Epithelial cell of esophagus (primary cell): ENCODE measurements at regions not wholly inside any gene's neighbourhood (a gene's known extent, or its start where the extent isn't known, plus 50 kb on each side); places are given as distances from the start of the nearest gene placed in this dataset.
"Not testable (repeated sequence)": the region's sequence is repeated elsewhere in the genome, so short reads cannot be mapped to it uniquely, and the experiment has no call there.

ENCODE experiments used
- DNase-seq: peaks from one replicate; pipeline ENCODE4 v3.0.0; 2010; ENCODE audit warnings: low read depth
- H3K4me3 ChIP-seq: 2 replicates; pipeline ENCODE4 v1.5.1; 2011; ENCODE audit warnings: mild to moderate bottlenecking, low read length, control low read depth
- CTCF ChIP-seq: IDR thresholded peaks from 2 replicates; pipeline ENCODE4 v1.5.1; 2011; ENCODE audit warnings: low read depth, mild to moderate bottlenecking, low read length, control low read depth, inconsistent platforms; ENCODE audit not compliant: insufficient read depth; ENCODE audit errors: missing control alignments

GRCh38 chr5:169393907-169394306 is 93.0 kb upstream of the SLIT3 start:
- H3K4me3 ChIP-seq = no peak overlapping the region
- no peak for TF ChIP-seq CTCF
- DNase-seq = no peak

- no peak for TF ChIP-seq CTCF
- DNase-seq = no peak
- no peak overlapping the region for H3K4me3 ChIP-seq
These were observed 89.3 kb upstream of the SLIT3 start for GRCh38 chr5:169390265-169390664.

- TF ChIP-seq CTCF = no peak
- H3K4me3 ChIP-seq = no peak overlapping the region
- DNase-seq = no peak
These were observed 88.4 kb upstream of the SLIT3 start for GRCh38 chr5:169389318-169389717.

DNA sequence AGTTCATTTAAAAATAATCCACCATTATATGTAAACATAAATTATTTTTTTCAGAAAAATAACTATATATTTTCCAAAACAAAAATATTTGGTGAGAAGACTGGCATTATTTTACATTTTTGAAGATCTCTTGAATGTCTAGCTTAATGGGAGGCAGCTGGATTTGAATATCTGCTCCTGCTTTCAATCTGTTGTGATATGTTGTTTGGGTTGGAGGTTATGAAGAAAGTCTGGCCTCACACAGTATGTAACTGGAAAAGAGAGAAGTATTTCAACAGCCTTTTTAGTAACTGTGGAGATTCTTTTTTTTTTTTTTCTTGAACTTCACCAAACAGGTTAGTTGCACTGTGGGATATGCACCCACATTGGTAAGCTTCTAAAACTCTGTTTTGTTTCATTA is 84.7 kb upstream of the SLIT3 start:
- H3K4me3 ChIP-seq = no peak overlapping the region
- no peak for TF ChIP-seq CTCF
- DNase-seq = no peak

GRCh38 chr5:169384661-169385060 is 83.7 kb upstream of the SLIT3 start:
- no peak for TF ChIP-seq CTCF
- no peak for DNase-seq
- no peak overlapping the region for H3K4me3 ChIP-seq

DNA sequence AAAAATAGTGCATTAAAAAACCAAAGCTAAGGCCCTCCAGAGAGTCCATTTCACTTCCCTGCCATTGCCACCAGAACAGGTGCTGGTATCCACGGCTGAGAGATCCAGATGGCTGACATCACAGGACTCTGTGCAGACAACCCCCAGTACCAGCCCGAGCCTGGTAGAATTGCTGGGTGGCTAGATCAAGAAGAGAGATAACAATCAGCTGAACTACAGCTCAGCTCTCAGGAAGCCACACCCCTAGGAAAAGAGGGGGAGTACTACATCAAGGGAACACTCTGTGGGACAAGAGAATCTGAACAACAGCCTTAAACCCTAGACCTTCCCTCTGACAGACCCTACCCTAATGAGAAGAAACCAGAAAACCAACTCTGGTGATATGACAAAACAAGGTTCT is 73.8 kb upstream of the SLIT3 start:
- no peak overlapping the region for H3K4me3 ChIP-seq
- no peak for TF ChIP-seq CTCF
- no peak for DNase-seq

DNA sequence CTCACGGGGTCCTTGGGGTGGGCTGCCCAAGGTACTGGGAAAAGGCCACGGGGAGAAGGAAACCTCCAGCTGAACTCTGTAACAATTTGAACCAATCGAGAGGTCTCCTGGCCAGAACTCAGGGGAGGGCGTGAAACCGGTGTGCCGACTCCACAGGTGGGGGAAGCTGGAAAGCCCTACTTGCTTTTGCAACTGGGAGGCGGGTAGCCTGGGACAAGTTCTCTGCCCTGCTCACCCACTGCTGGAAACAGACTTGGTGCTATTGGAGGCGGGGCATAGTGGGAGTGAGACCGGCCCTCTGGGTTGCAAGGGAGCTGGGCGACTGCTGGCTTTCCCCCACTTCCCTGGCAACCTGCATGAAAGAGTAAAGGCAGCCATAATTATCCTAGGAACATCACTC is 73.2 kb upstream of the SLIT3 start:
- no peak for TF ChIP-seq CTCF
- DNase-seq = no peak
- H3K4me3 ChIP-seq = no peak overlapping the region

DNA sequence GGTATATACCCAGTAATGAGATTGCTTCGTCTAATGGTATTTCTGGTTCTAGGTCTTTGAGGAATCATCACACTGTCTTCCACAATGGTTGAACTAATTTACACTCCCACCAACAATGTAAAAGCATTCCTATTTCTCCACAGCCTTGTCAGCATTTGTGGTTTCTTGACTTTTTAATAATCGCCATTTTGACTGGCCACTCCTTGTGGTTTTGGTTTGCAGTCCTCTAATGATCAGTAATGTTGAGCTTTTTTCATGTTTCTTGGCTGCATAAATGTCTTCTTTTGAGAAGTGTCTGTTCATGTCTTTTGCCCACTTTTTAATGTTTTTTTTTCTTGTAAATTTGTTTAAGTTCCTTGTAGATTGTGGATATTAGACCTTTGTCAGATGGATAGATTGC is 70.9 kb upstream of the SLIT3 start:
- DNase-seq, H3K4me3 ChIP-seq: not testable (repeated sequence)
